HEK293T (cell line): ENCODE measurements at regions not wholly inside any gene's neighbourhood (a gene's known extent, or its start where the extent isn't known, plus 50 kb on each side); places are given as distances from the start of the nearest gene placed in this dataset.

Experiments used
- BHLHE40 ChIP-seq: fragments of 450-650 bp; IDR thresholded peaks from 2 replicates; pipeline ENCODE4 v1.6.1; 2016; ENCODE audit warnings: mild to moderate bottlenecking, moderate library complexity, borderline replicate concordance
- CTBP1 ChIP-seq: fragments of 450-650 bp; IDR thresholded peaks from 2 replicates; pipeline ENCODE4 v1.6.1; 2016; ENCODE audit warnings: borderline replicate concordance
- ELF4 ChIP-seq: fragments of 450-650 bp; IDR thresholded peaks from 2 replicates; pipeline ENCODE4 v1.6.1; 2017; ENCODE audit warnings: antibody characterized with exemption
- FOXA1 ChIP-seq: fragments of 450-650 bp; IDR thresholded peaks from 2 replicates; pipeline ENCODE4 v1.6.1; 2016; ENCODE audit warnings: mild to moderate bottlenecking
- FOXK2 ChIP-seq: fragments of 450-650 bp; IDR thresholded peaks from 2 replicates; pipeline ENCODE4 v1.6.1; 2016; ENCODE audit warnings: mild to moderate bottlenecking
- FOXM1 ChIP-seq: fragments of 450-650 bp; IDR thresholded peaks from 2 replicates; pipeline ENCODE4 v1.6.1; 2017; ENCODE audit warnings: mild to moderate bottlenecking, borderline replicate concordance
- HDGF ChIP-seq: fragments of 450-650 bp; IDR thresholded peaks from 2 replicates; pipeline ENCODE4 v1.6.1; 2017; ENCODE audit warnings: antibody characterized with exemption, borderline replicate concordance
- LEF1 ChIP-seq: fragments of 450-650 bp; IDR thresholded peaks from 2 replicates; pipeline ENCODE4 v1.6.1; 2017; ENCODE audit warnings: mild to moderate bottlenecking, borderline replicate concordance
- NFRKB ChIP-seq: fragments of 450-650 bp; IDR thresholded peaks from 2 replicates; pipeline ENCODE4 v1.6.1; 2016; ENCODE audit warnings: mild to moderate bottlenecking, moderate library complexity
- SP1 ChIP-seq: fragments of 450-650 bp; IDR thresholded peaks from 2 replicates; pipeline ENCODE4 v1.6.1; 2017
- SUZ12 ChIP-seq: fragments of 450-650 bp; IDR thresholded peaks from 2 replicates; pipeline ENCODE4 v1.6.1; 2016; ENCODE audit warnings: mild to moderate bottlenecking
- TARDBP ChIP-seq: fragments of 450-650 bp; IDR thresholded peaks from 2 replicates; pipeline ENCODE4 v1.6.1; 2016
- ZNF384 ChIP-seq: fragments of 450-650 bp; IDR thresholded peaks from 2 replicates; pipeline ENCODE4 v1.6.1; 2016

DNA sequence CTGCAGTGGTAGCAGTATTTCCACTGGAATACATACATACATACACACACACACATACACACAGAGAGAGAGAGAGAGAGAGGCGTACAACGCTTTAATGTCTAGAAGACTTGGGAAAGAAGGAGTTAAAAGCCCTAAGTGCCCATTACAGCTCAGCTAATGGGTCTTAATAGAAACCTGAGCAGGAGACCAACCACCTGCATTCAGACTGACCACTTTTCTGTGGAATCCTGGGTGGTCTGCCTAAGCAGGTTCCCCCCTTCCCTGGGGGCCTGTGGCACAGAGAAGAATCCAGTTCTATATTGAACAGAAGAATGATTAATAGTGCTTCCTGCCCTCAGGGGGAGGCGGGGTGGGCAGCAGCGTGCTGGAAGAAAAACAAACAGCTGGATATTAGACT lies 312.4 kb upstream of the PRKD1 start:
- TF ChIP-seq FOXM1, result no peak
- no peak for TF ChIP-seq ELF4
- no peak for TF ChIP-seq LEF1
- no peak for TF ChIP-seq SUZ12
- no peak for TF ChIP-seq ZNF384
- TF ChIP-seq NFRKB, result no peak
- TF ChIP-seq CTBP1, result no peak
- no peak for TF ChIP-seq TARDBP
- no peak for TF ChIP-seq FOXA1
- no peak for TF ChIP-seq FOXK2
- no peak for TF ChIP-seq SP1
- no peak for TF ChIP-seq BHLHE40
- no peak for TF ChIP-seq HDGF
